GM21576 (cell line): ENCODE measurements at regions not wholly inside any gene's neighbourhood (a gene's known extent, or its start where the extent isn't known, plus 50 kb on each side); places are given as distances from the start of the nearest gene placed in this dataset.

Experiments used
- ATAC-seq: cut with Tn5 transposase; IDR thresholded peaks from one replicate; pipeline ENCODE4 v1.9.1; 2021; ENCODE audit warnings: mild to moderate bottlenecking, moderate library complexity; ENCODE audit not compliant: unreplicated experiment

- ATAC-seq: no peak
These were observed 127.5 kb upstream of the CDH13 start for GRCh38 chr16:82499302-82499701.

GRCh38 chr16:82497139-82497538 lies 129.6 kb upstream of the CDH13 start:
- ATAC-seq: no peak

GRCh38 chr16:82488460-82488859 lies 138.3 kb upstream of the CDH13 start:
- ATAC-seq: no peak

- ATAC-seq: no peak
These were observed 145.3 kb upstream of the CDH13 start for GRCh38 chr16:82481455-82481854.

- ATAC-seq: no peak
These were observed 150.0 kb upstream of the CDH13 start for GRCh38 chr16:82476786-82477185.

GRCh38 chr16:82470620-82471152 lies 156.1 kb upstream of the CDH13 start:
- ATAC-seq: no peak

- no peak for ATAC-seq
These were observed 156.8 kb upstream of the CDH13 start for GRCh38 chr16:82470016-82470415.

GRCh38 chr16:82464187-82464586 lies 162.6 kb upstream of the CDH13 start:
- no peak for ATAC-seq

- ATAC-seq: no peak
These were observed 166.0 kb upstream of the CDH13 start for GRCh38 chr16:82460766-82461165.

GRCh38 chr16:82459580-82460256 lies 167.1 kb upstream of the CDH13 start:
- ATAC-seq: no peak

GRCh38 chr16:82456683-82457082 lies 170.1 kb upstream of the CDH13 start:
- no peak for ATAC-seq

- ATAC-seq: no peak
These were observed 172.2 kb upstream of the CDH13 start for GRCh38 chr16:82454566-82454965.

- no peak for ATAC-seq
These were observed 172.6 kb upstream of the CDH13 start for GRCh38 chr16:82454152-82454551.

GRCh38 chr16:82452004-82452756 lies 174.6 kb upstream of the CDH13 start:
- no peak for ATAC-seq

- ATAC-seq: no peak
These were observed 175.3 kb upstream of the CDH13 start for GRCh38 chr16:82451449-82451848.

- no peak for ATAC-seq
These were observed 186.4 kb upstream of the CDH13 start for GRCh38 chr16:82440336-82440735.

GRCh38 chr16:82439678-82440293 lies 187.0 kb upstream of the CDH13 start:
- no peak for ATAC-seq

- no peak for ATAC-seq
These were observed 193.7 kb upstream of the CDH13 start for GRCh38 chr16:82433042-82433441.

- ATAC-seq: no peak
These were observed 194.5 kb upstream of the CDH13 start for GRCh38 chr16:82432261-82432660.

- ATAC-seq: no peak
These were observed 201.1 kb upstream of the CDH13 start for GRCh38 chr16:82425661-82426060.

GRCh38 chr16:82421851-82422250 lies 204.9 kb upstream of the CDH13 start:
- ATAC-seq: no peak

GRCh38 chr16:82419332-82419731 lies 207.4 kb upstream of the CDH13 start:
- no peak for ATAC-seq
